ENCODE measurements at regions not wholly inside any gene's neighbourhood (a gene's known extent, or its start where the extent isn't known, plus 50 kb on each side); places are given as distances from the start of the nearest gene placed in this dataset.

GRCh38 chr14:42429401-42429800, 822.7 kb downstream of the LRFN5 start:
- no peak for DNase-seq
- no peaks in the 10 kb centered on the region for H3K36me3 ChIP-seq (ENCODE audit: control insufficient read depth in 4 of 4, insufficient read depth in 4 of 4, low read length in 3 of 4)
- H3K4me1 ChIP-seq (ENCODE audit: control extremely low read depth in 1 of 4, control insufficient read depth in 4 of 4, insufficient read depth in 4 of 4, low read length in 3 of 4), result no peaks in the 10 kb centered on the region
- ChIA-PET POLR2A (no interaction called here), CTCF (no interaction called here)
- no peak overlapping the region for H3K27ac ChIP-seq (ENCODE audit: insufficient read depth in 1 of 2, low read depth in 1 of 2, low read length in 2 of 2, poor library complexity in 1 of 2, severe bottlenecking in 2 of 2)
- H3K27me3 ChIP-seq (replicated peaks in 2 of 5; ENCODE audit: control insufficient read depth in 4 of 5, insufficient read depth in 5 of 5, low read length in 4 of 5), result no peaks in the 10 kb centered on the region
- H3K9me3 ChIP-seq (ENCODE audit: control extremely low read depth in 1 of 5, control insufficient read depth in 4 of 5, insufficient read depth in 2 of 5, low read depth in 1 of 5, low read length in 4 of 5), result peaks cover 0 to 2% (median 0%) of the 10 kb centered on the region in 5 experiments
- H3K4me3 ChIP-seq (ENCODE audit: control insufficient read depth in 1 of 7, extremely low read depth in 1 of 7, insufficient read depth in 4 of 7, low read depth in 2 of 7, low read length in 6 of 7), result no peak overlapping the region
- 100% methylated on average over 1 of the region's 2 CpGs for WGBS (ENCODE audit: insufficient coverage)

- H3K4me3 ChIP-seq (ENCODE audit: control insufficient read depth in 1 of 7, extremely low read depth in 1 of 7, insufficient read depth in 4 of 7, low read depth in 2 of 7, low read length in 6 of 7), result no peak overlapping the region
- no peaks in the 10 kb centered on the region for H3K4me1 ChIP-seq (ENCODE audit: control extremely low read depth in 1 of 4, control insufficient read depth in 4 of 4, insufficient read depth in 4 of 4, low read length in 3 of 4)
- H3K36me3 ChIP-seq (ENCODE audit: control insufficient read depth in 4 of 4, insufficient read depth in 4 of 4, low read length in 3 of 4), result no peaks in the 10 kb centered on the region
- 88% methylated on average over 1 of the region's 1 CpG for WGBS (ENCODE audit: insufficient coverage)
- ChIA-PET POLR2A (no interaction called here), CTCF (no interaction called here)
- H3K27ac ChIP-seq (ENCODE audit: insufficient read depth in 1 of 2, low read depth in 1 of 2, low read length in 2 of 2, poor library complexity in 1 of 2, severe bottlenecking in 2 of 2), result no peak overlapping the region
- no peaks in the 10 kb centered on the region for H3K27me3 ChIP-seq (replicated peaks in 2 of 5; ENCODE audit: control insufficient read depth in 4 of 5, insufficient read depth in 5 of 5, low read length in 4 of 5)
- peak in 2 of 3 donors; percentile 0 to 23 for DNase-seq
- peaks cover 0 to 2% (median 0%) of the 10 kb centered on the region in 5 experiments for H3K9me3 ChIP-seq (ENCODE audit: control extremely low read depth in 1 of 5, control insufficient read depth in 4 of 5, insufficient read depth in 2 of 5, low read depth in 1 of 5, low read length in 4 of 5)
Measured at GRCh38 chr14:42428996-42429395, 822.3 kb downstream of the LRFN5 start.

GRCh38 chr14:42424501-42424900, 817.8 kb downstream of the LRFN5 start:
- Histone ChIP-seq H3K36me3 (ENCODE audit: control insufficient read depth in 4 of 4, insufficient read depth in 4 of 4, low read length in 3 of 4) (no peaks in the 10 kb centered on the region), H3K27me3 (replicated peaks in 2 of 5; ENCODE audit: control insufficient read depth in 4 of 5, insufficient read depth in 5 of 5, low read length in 4 of 5) (no peaks in the 10 kb centered on the region), H3K4me1 (ENCODE audit: control extremely low read depth in 1 of 4, control insufficient read depth in 4 of 4, insufficient read depth in 4 of 4, low read length in 3 of 4) (no peaks in the 10 kb centered on the region), H3K27ac (ENCODE audit: insufficient read depth in 1 of 2, low read depth in 1 of 2, low read length in 2 of 2, poor library complexity in 1 of 2, severe bottlenecking in 2 of 2) (no peak overlapping the region), H3K9me3 (ENCODE audit: control extremely low read depth in 1 of 5, control insufficient read depth in 4 of 5, insufficient read depth in 2 of 5, low read depth in 1 of 5, low read length in 4 of 5) (peaks cover 0 to 1% (median 0%) of the 10 kb centered on the region in 5 experiments), H3K4me3 (ENCODE audit: control insufficient read depth in 1 of 7, extremely low read depth in 1 of 7, insufficient read depth in 4 of 7, low read depth in 2 of 7, low read length in 6 of 7) (no peak overlapping the region)
- ChIA-PET POLR2A (no interaction called here), CTCF (no interaction called here)
- no peak for DNase-seq

GRCh38 chr14:42421377-42422078, 814.9 kb downstream of the LRFN5 start:
- Histone ChIP-seq H3K4me1 (ENCODE audit: control extremely low read depth in 1 of 4, control insufficient read depth in 4 of 4, insufficient read depth in 4 of 4, low read length in 3 of 4) (no peaks in the 10 kb centered on the region), H3K4me3 (ENCODE audit: control insufficient read depth in 1 of 7, extremely low read depth in 1 of 7, insufficient read depth in 4 of 7, low read depth in 2 of 7, low read length in 6 of 7) (no peak overlapping the region), H3K27me3 (replicated peaks in 2 of 5; ENCODE audit: control insufficient read depth in 4 of 5, insufficient read depth in 5 of 5, low read length in 4 of 5) (no peaks in the 10 kb centered on the region), H3K27ac (ENCODE audit: insufficient read depth in 1 of 2, low read depth in 1 of 2, low read length in 2 of 2, poor library complexity in 1 of 2, severe bottlenecking in 2 of 2) (no peak overlapping the region), H3K36me3 (ENCODE audit: control insufficient read depth in 4 of 4, insufficient read depth in 4 of 4, low read length in 3 of 4) (no peaks in the 10 kb centered on the region), H3K9me3 (ENCODE audit: control extremely low read depth in 1 of 5, control insufficient read depth in 4 of 5, insufficient read depth in 2 of 5, low read depth in 1 of 5, low read length in 4 of 5) (peaks cover 0 to 1% (median 0%) of the 10 kb centered on the region in 5 experiments)
- WGBS (ENCODE audit: insufficient coverage), result 97% methylated on average over 3 of the region's 4 CpGs
- no peak for DNase-seq
- POLR2A ChIA-PET, result no interaction called here
- CTCF ChIA-PET, result no interaction called here

- Histone ChIP-seq H3K36me3 (ENCODE audit: control insufficient read depth in 4 of 4, insufficient read depth in 4 of 4, low read length in 3 of 4) (no peaks in the 10 kb centered on the region), H3K27ac (ENCODE audit: insufficient read depth in 1 of 2, low read depth in 1 of 2, low read length in 2 of 2, poor library complexity in 1 of 2, severe bottlenecking in 2 of 2) (no peak overlapping the region), H3K4me3 (ENCODE audit: control insufficient read depth in 1 of 7, extremely low read depth in 1 of 7, insufficient read depth in 4 of 7, low read depth in 2 of 7, low read length in 6 of 7) (no peak overlapping the region), H3K9me3 (ENCODE audit: control extremely low read depth in 1 of 5, control insufficient read depth in 4 of 5, insufficient read depth in 2 of 5, low read depth in 1 of 5, low read length in 4 of 5) (no peaks in the 10 kb centered on the region), H3K4me1 (ENCODE audit: control extremely low read depth in 1 of 4, control insufficient read depth in 4 of 4, insufficient read depth in 4 of 4, low read length in 3 of 4) (no peaks in the 10 kb centered on the region), H3K27me3 (replicated peaks in 2 of 5; ENCODE audit: control insufficient read depth in 4 of 5, insufficient read depth in 5 of 5, low read length in 4 of 5) (no peaks in the 10 kb centered on the region)
- WGBS (ENCODE audit: insufficient coverage), result no CpG with 5 or more reads among the region's 1 CpG
- no peak for DNase-seq
- POLR2A ChIA-PET, result no interaction called here
- CTCF ChIA-PET, result no interaction called here
Measured at GRCh38 chr14:42420071-42420470, 813.4 kb downstream of the LRFN5 start.

- POLR2A ChIA-PET, result no interaction called here
- CTCF ChIA-PET, result no interaction called here
- WGBS (ENCODE audit: insufficient coverage), result no CpG with 5 or more reads among the region's 1 CpG
Measured at GRCh38 chr14:42407153-42407552, 800.5 kb downstream of the LRFN5 start.

GRCh38 chr14:42391146-42391834, 784.6 kb downstream of the LRFN5 start:
- Histone ChIP-seq H3K27ac (ENCODE audit: insufficient read depth in 1 of 2, low read depth in 1 of 2, low read length in 2 of 2, poor library complexity in 1 of 2, severe bottlenecking in 2 of 2) (no peak overlapping the region), H3K27me3 (replicated peaks in 2 of 5; ENCODE audit: control insufficient read depth in 4 of 5, insufficient read depth in 5 of 5, low read length in 4 of 5) (no peaks in the 10 kb centered on the region), H3K9me3 (ENCODE audit: control extremely low read depth in 1 of 5, control insufficient read depth in 4 of 5, insufficient read depth in 2 of 5, low read depth in 1 of 5, low read length in 4 of 5) (no peaks in the 10 kb centered on the region), H3K4me3 (ENCODE audit: control insufficient read depth in 1 of 7, extremely low read depth in 1 of 7, insufficient read depth in 4 of 7, low read depth in 2 of 7, low read length in 6 of 7) (no peak overlapping the region), H3K4me1 (ENCODE audit: control extremely low read depth in 1 of 4, control insufficient read depth in 4 of 4, insufficient read depth in 4 of 4, low read length in 3 of 4) (peaks cover 0 to 5% (median 2%) of the 10 kb centered on the region in 4 experiments), H3K36me3 (ENCODE audit: control insufficient read depth in 4 of 4, insufficient read depth in 4 of 4, low read length in 3 of 4) (no peaks in the 10 kb centered on the region)
- ChIA-PET POLR2A (no interaction called here), CTCF (no interaction called here)
- 40% methylated on average over 1 of the region's 3 CpGs for WGBS (ENCODE audit: insufficient coverage)
- DNase-seq, result no peak

More at GRCh38 chr14:42407153-42407552, 800.5 kb downstream of the LRFN5 start:
- H3K27ac ChIP-seq (ENCODE audit: insufficient read depth in 1 of 2, low read depth in 1 of 2, low read length in 2 of 2, poor library complexity in 1 of 2, severe bottlenecking in 2 of 2), result no peak overlapping the region
- no peaks in the 10 kb centered on the region for H3K36me3 ChIP-seq (ENCODE audit: control insufficient read depth in 4 of 4, insufficient read depth in 4 of 4, low read length in 3 of 4)
- no peaks in the 10 kb centered on the region for H3K4me1 ChIP-seq (ENCODE audit: control extremely low read depth in 1 of 4, control insufficient read depth in 4 of 4, insufficient read depth in 4 of 4, low read length in 3 of 4)
- H3K9me3 ChIP-seq (ENCODE audit: control extremely low read depth in 1 of 5, control insufficient read depth in 4 of 5, insufficient read depth in 2 of 5, low read depth in 1 of 5, low read length in 4 of 5), result no peaks in the 10 kb centered on the region
- H3K27me3 ChIP-seq (replicated peaks in 2 of 5; ENCODE audit: control insufficient read depth in 4 of 5, insufficient read depth in 5 of 5, low read length in 4 of 5), result no peaks in the 10 kb centered on the region
- no peak overlapping the region for H3K4me3 ChIP-seq (ENCODE audit: control insufficient read depth in 1 of 7, extremely low read depth in 1 of 7, insufficient read depth in 4 of 7, low read depth in 2 of 7, low read length in 6 of 7)
- no peak for DNase-seq

Measured in common myeloid progenitor, CD34-positive (primary cell).